H1 (cell line): ENCODE measurements at regions not wholly inside any gene's neighbourhood (a gene's known extent, or its start where the extent isn't known, plus 50 kb on each side); places are given as distances from the start of the nearest gene placed in this dataset.

Experiments
- CTCF ChIA-PET: fragments of 300-600 bp; sonication (Branson Sonifier 250); formaldehyde crosslinking; loops from one replicate; lab custom pipeline; 2021; ENCODE audit not compliant: partially characterized antibody; lab: Charles Lee
- POLR2A ChIA-PET: fragments of 300-600 bp; sonication (Branson Sonifier 250); formaldehyde crosslinking; loops from one replicate; lab custom pipeline; 2021; ENCODE audit warnings: inconsistent platforms; ENCODE audit not compliant: partially characterized antibody; lab: Charles Lee
- DNase-seq, 2 experiments: peaks; one replicate each; pipeline versions ENCODE4 v3.0.0 to v3.0.0-alpha.2; 2010 to 2022; ENCODE audit warnings: low spot score in 2 of 2, low read depth in 1 of 2, mixed read lengths in 1 of 2
- FAIRE-seq: peaks from 2 replicates; lab custom pipeline; 2011; peaks lifted over from hg19 to GRCh38; lab: Jason Lieb, UNC
- H2AFZ ChIP-seq: 2 replicates; pipeline ENCODE4 v1.8.1; 2012; ENCODE audit warnings: low read length, inconsistent platforms
- H2AK5ac ChIP-seq: 2 replicates; pipeline ENCODE4 v1.6.1; 2013; ENCODE audit warnings: low read depth, low read length
- H2BK120ac ChIP-seq: replicated peaks from 2 replicates; pipeline ENCODE3; 2013; ENCODE audit warnings: low read depth, low read length, inconsistent platforms
- H2BK12ac ChIP-seq: 2 replicates; pipeline ENCODE4 v1.6.1; 2013; ENCODE audit warnings: low read depth, low read length
- H2BK15ac ChIP-seq: 2 replicates; pipeline ENCODE4 v1.6.1; 2013; ENCODE audit warnings: low read length
- H2BK20ac ChIP-seq: 2 replicates; pipeline ENCODE4 v1.6.1; 2013; ENCODE audit warnings: low read length
- H2BK5ac ChIP-seq: 2 replicates; pipeline ENCODE4 v1.6.1; 2013; ENCODE audit warnings: low read depth, low read length
- H3K14ac ChIP-seq: 2 replicates; pipeline ENCODE4 v1.6.1; 2013; ENCODE audit warnings: inconsistent platforms; ENCODE audit not compliant: insufficient read length
- H3K18ac ChIP-seq: 2 replicates; pipeline ENCODE4 v1.6.1; 2013; ENCODE audit warnings: low read length; ENCODE audit errors: extremely low read depth
- H3K23ac ChIP-seq: 2 replicates; pipeline ENCODE4 v1.6.1; 2013; ENCODE audit warnings: inconsistent platforms; ENCODE audit not compliant: insufficient read length
- H3K23me2 ChIP-seq: 2 replicates; pipeline ENCODE4 v1.6.1; 2013; ENCODE audit warnings: low read depth, low read length
- H3K27ac ChIP-seq: 2 replicates; pipeline ENCODE4 v1.6.1; 2011; ENCODE audit warnings: low read depth, low read length, inconsistent platforms
- H3K27me3 ChIP-seq, 4 experiments: replicated peaks in 1 of 4; 1 replicate in 1 of 4; 2 replicates in 3 of 4; pipeline versions ENCODE4 v1.6.1 to v1.8.1; 2011 to 2013; ENCODE audit warnings: low read length in 3 of 4, mild to moderate bottlenecking in 3 of 4, inconsistent platforms in 2 of 4, mixed read lengths in 2 of 4, moderate library complexity in 1 of 4; ENCODE audit not compliant: control insufficient read depth in 3 of 4, insufficient read depth in 3 of 4; ENCODE audit errors: extremely low read depth in 1 of 4
- H3K36me3 ChIP-seq, 4 experiments: 2 replicates each; pipeline versions ENCODE4 v1.6.1 to v1.8.1; 2011 to 2013; ENCODE audit warnings: mild to moderate bottlenecking in 4 of 4, low read length in 3 of 4, moderate library complexity in 2 of 4, control low read depth in 1 of 4, inconsistent platforms in 1 of 4; ENCODE audit not compliant: insufficient read depth in 4 of 4, control insufficient read depth in 2 of 4
- H3K4ac ChIP-seq: replicated peaks from 2 replicates; pipeline ENCODE3; 2013; ENCODE audit warnings: low read length, low read depth, mixed read lengths, inconsistent platforms; ENCODE audit not compliant: insufficient read length
- H3K4me1 ChIP-seq, 4 experiments: replicated peaks in 1 of 4; 1 replicate in 1 of 4; 2 replicates in 3 of 4; pipeline versions ENCODE4 v1.6.1 to v1.8.1; 2011 to 2013; ENCODE audit warnings: low read length in 3 of 4, inconsistent platforms in 2 of 4, mixed read lengths in 1 of 4; ENCODE audit not compliant: insufficient read depth in 4 of 4, control insufficient read depth in 3 of 4
- H3K4me2 ChIP-seq, 2 experiments: 2 replicates each; pipeline versions ENCODE4 v1.6.1 to v1.8.1; 2011 to 2013; ENCODE audit warnings: low read depth in 2 of 2, low read length in 2 of 2, control low read depth in 1 of 2, inconsistent platforms in 1 of 2, mild to moderate bottlenecking in 1 of 2; ENCODE audit not compliant: insufficient read depth in 1 of 2
- H3K4me3 ChIP-seq, 4 experiments: fragments of 200-600, 300-600 bp in 1 of 4; sonication (generic), shearing (Covaris generic), sonication (Bioruptor Twin) in 1 of 4; 2 replicates each; pipeline versions ENCODE4 v1.5.1 to v1.8.1; 2011 to 2016; ENCODE audit warnings: low read length in 4 of 4, low read depth in 3 of 4, control low read depth in 2 of 4, inconsistent platforms in 2 of 4, mild to moderate bottlenecking in 2 of 4, mixed read lengths in 1 of 4, moderate library complexity in 1 of 4; ENCODE audit not compliant: insufficient read depth in 2 of 4; ENCODE audit errors: extremely low read depth in 1 of 4
- H3K56ac ChIP-seq: replicated peaks from 2 replicates; pipeline ENCODE3; 2013; ENCODE audit warnings: low read depth, mild to moderate bottlenecking, mixed read lengths, low read length, inconsistent platforms; ENCODE audit not compliant: insufficient read length
- H3K79me1 ChIP-seq: 2 replicates; pipeline ENCODE4 v1.6.1; 2013; ENCODE audit warnings: low read depth, low read length, control low read depth
- H3K79me2 ChIP-seq, 2 experiments: 2 replicates each; pipeline versions ENCODE4 v1.6.1 to v1.8.1; 2012 to 2013; ENCODE audit warnings: low read length in 2 of 2, mild to moderate bottlenecking in 2 of 2, inconsistent platforms in 1 of 2; ENCODE audit not compliant: insufficient read depth in 2 of 2, control insufficient read depth in 1 of 2
- H3K9ac ChIP-seq, 4 experiments: replicated peaks in 1 of 4; 1 replicate in 1 of 4; 2 replicates in 3 of 4; pipeline versions ENCODE4 v1.6.1 to v1.8.1; 2011 to 2013; ENCODE audit warnings: low read depth in 3 of 4, low read length in 3 of 4, control low read depth in 2 of 4, mild to moderate bottlenecking in 2 of 4, moderate library complexity in 2 of 4, inconsistent platforms in 1 of 4; ENCODE audit errors: extremely low read depth in 1 of 4
- H3K9me3 ChIP-seq, 2 experiments: 2 replicates each; pipeline versions ENCODE4 v1.6.1 to v1.8.1; 2012 to 2013; ENCODE audit warnings: mild to moderate bottlenecking in 2 of 2, moderate library complexity in 2 of 2, control low read depth in 1 of 2, inconsistent platforms in 1 of 2, low read depth in 1 of 2, low read length in 1 of 2, mixed read lengths in 1 of 2; ENCODE audit not compliant: insufficient read depth in 2 of 2
- H4K20me1 ChIP-seq, 2 experiments: replicated peaks in 1 of 2; 2 replicates each; pipeline versions ENCODE3 to v1.8.1; 2011 to 2013; ENCODE audit warnings: inconsistent platforms in 2 of 2, low read length in 2 of 2, mild to moderate bottlenecking in 1 of 2; ENCODE audit not compliant: insufficient read depth in 2 of 2, control insufficient read depth in 1 of 2
- H4K5ac ChIP-seq: 2 replicates; pipeline ENCODE4 v1.6.1; 2013; ENCODE audit warnings: low read length, low read depth, mixed read lengths, inconsistent platforms; ENCODE audit not compliant: insufficient read length
- H4K8ac ChIP-seq: 2 replicates; pipeline ENCODE4 v1.8.0; 2013; ENCODE audit warnings: mild to moderate bottlenecking, moderate library complexity, low read length, inconsistent platforms; ENCODE audit not compliant: insufficient read depth; ENCODE audit errors: extremely low read depth
- H4K91ac ChIP-seq: replicated peaks from 2 replicates; pipeline ENCODE3; 2013; ENCODE audit warnings: low read length, mixed read lengths, inconsistent platforms; ENCODE audit not compliant: insufficient read length
- ATF2 ChIP-seq: IDR thresholded peaks from 2 replicates; pipeline ENCODE4 v1.6.1; 2012; ENCODE audit warnings: low read length, inconsistent platforms
- FOSL1 ChIP-seq: IDR thresholded peaks from 2 replicates; pipeline ENCODE4 v1.6.1; 2011; ENCODE audit warnings: mild to moderate bottlenecking, low read depth, low read length, moderate library complexity; ENCODE audit not compliant: insufficient read depth
- HDAC6 ChIP-seq: IDR thresholded peaks from one replicate; pipeline ENCODE4 v1.7.1; 2012; ENCODE audit warnings: low read depth, mild to moderate bottlenecking, inconsistent platforms, low read length, moderate library complexity
- NANOG ChIP-seq: IDR thresholded peaks from 2 replicates; pipeline ENCODE4 v1.6.1; 2011; ENCODE audit warnings: low read length, low read depth, mild to moderate bottlenecking, inconsistent platforms; ENCODE audit not compliant: insufficient read depth, poor library complexity, severe bottlenecking
- NRF1 ChIP-seq: IDR thresholded peaks from 2 replicates; pipeline ENCODE4 v1.6.1; 2011; ENCODE audit warnings: mild to moderate bottlenecking, low read depth, low read length, improper control_type of control experiment
- SIX5 ChIP-seq: IDR thresholded peaks from 2 replicates; pipeline ENCODE4 v1.6.1; 2011; ENCODE audit warnings: mild to moderate bottlenecking, low read depth, low read length
- SRF ChIP-seq: IDR thresholded peaks from 2 replicates; pipeline ENCODE4 v1.6.1; 2011; ENCODE audit warnings: mild to moderate bottlenecking, low read depth, low read length, moderate library complexity
- TAF1 ChIP-seq: IDR thresholded peaks from 2 replicates; pipeline ENCODE4 v1.6.1; 2011; ENCODE audit warnings: mild to moderate bottlenecking, low read depth, low read length
- TBP ChIP-seq: IDR thresholded peaks from 2 replicates; pipeline ENCODE4 v1.6.1; 2011; ENCODE audit warnings: low read depth, low read length, improper control_type of control experiment
- WGBS, 2 experiments: shearing (Covaris generic) in 1 of 2; methylation state at CpG; one replicate each; pipeline versions ENCODE4 v1.1.6 to v1.1.7; 2013 to 2015; ENCODE audit warnings: low lambda C conversion rate in 2 of 2, mixed read lengths in 2 of 2, inconsistent platforms in 1 of 2, low coverage in 1 of 2, missing lambda C conversion rate in 1 of 2; ENCODE audit not compliant: insufficient replicate concordance in 2 of 2, insufficient coverage in 1 of 2, insufficient read length in 1 of 2; ENCODE audit errors: extremely low coverage in 1 of 2, missing lambda C conversion rate in 1 of 2; 5-methylcytosine and 5-hydroxymethylcytosine counted together

DNA sequence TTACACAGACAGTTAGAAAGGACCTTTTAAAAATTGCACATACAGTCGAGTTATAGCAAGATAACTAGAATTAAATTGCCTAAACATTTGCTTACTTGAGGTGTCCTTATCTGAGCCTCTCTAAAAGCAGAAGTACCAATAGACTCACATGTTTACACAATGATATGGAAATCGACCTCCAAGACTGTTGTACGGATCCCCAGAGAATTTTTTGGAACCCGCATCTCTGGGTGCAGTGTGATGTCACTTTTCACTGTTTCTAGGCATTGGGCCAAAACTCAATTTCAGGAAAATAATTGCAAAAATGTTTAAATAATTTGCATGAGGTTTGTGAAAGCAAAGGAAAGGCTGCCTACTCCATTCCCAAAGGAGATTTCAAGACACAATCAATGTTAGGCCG lies 63.1 kb upstream of the ATG10 start:
- H3K18ac ChIP-seq, result no peak overlapping the region
- H3K79me2 ChIP-seq, result no peaks in the 10 kb centered on the region
- no peak overlapping the region for H2BK20ac ChIP-seq
- no peak overlapping the region for H2BK120ac ChIP-seq
- H3K4ac ChIP-seq, result no peak overlapping the region
- no peak overlapping the region for H2BK5ac ChIP-seq
- no peak overlapping the region for H2BK12ac ChIP-seq
- no peaks in the 10 kb centered on the region for H3K27me3 ChIP-seq
- H4K5ac ChIP-seq, result no peak overlapping the region
- H3K14ac ChIP-seq, result no peak overlapping the region
- 88% methylated on average over 5 of the region's 5 CpGs; no CpG with 5 or more reads in 1 of the 2 experiments for WGBS, 2 experiments
- no peak overlapping the region for H4K91ac ChIP-seq
- no peaks in the 10 kb centered on the region for H3K4me1 ChIP-seq
- H3K23ac ChIP-seq, result no peak overlapping the region
- H3K79me1 ChIP-seq, result no peaks in the 10 kb centered on the region
- H3K4me2 ChIP-seq, result no peak overlapping the region
- H2AFZ ChIP-seq, result no peak overlapping the region
- FAIRE-seq, result no peak
- H4K20me1 ChIP-seq, result no peaks in the 10 kb centered on the region
- TF ChIP-seq ATF2, result no peak
- TF ChIP-seq SRF, result no peak
- no peak for TF ChIP-seq NRF1
- no peak for TF ChIP-seq HDAC6
- TF ChIP-seq SIX5, result no peak
- TF ChIP-seq FOSL1, result no peak
- no peak for TF ChIP-seq TBP
- TF ChIP-seq NANOG, result no peak
- no peak for TF ChIP-seq TAF1
- TF ChIP-seq, all 59 proteins: peak for 0
- no peak overlapping the region for H2AK5ac ChIP-seq
- POLR2A ChIA-PET, result no interaction called here
- H3K4me3 ChIP-seq, result no peak overlapping the region
- no peak overlapping the region for H3K9ac ChIP-seq
- H3K9me3 ChIP-seq, result no peaks in the 10 kb centered on the region
- no peak for DNase-seq
- H2BK15ac ChIP-seq, result no peak overlapping the region
- H3K56ac ChIP-seq, result no peak overlapping the region
- peaks cover 2% of the 10 kb centered on the region; the same call in 1 of the 2 replicates for H3K23me2 ChIP-seq
- H3K36me3 ChIP-seq, result no peaks in the 10 kb centered on the region
- H3K27ac ChIP-seq, result no peak overlapping the region
- H4K8ac ChIP-seq, result no peak overlapping the region
- CTCF ChIA-PET, result no interaction called here
